IMR-90 (cell line): ENCODE measurements at regions not wholly inside any gene's neighbourhood (a gene's known extent, or its start where the extent isn't known, plus 50 kb on each side); places are given as distances from the start of the nearest gene placed in this dataset.

Experiments used
- BHLHE40 ChIP-seq: fragments of 150-350 bp; IDR thresholded peaks from 2 replicates; pipeline ENCODE4 v1.6.1; 2016; ENCODE audit warnings: mild to moderate bottlenecking, low read depth, low read length
- CEBPB ChIP-seq: IDR thresholded peaks from 2 replicates; pipeline ENCODE4 v1.6.1; 2012; ENCODE audit warnings: low read depth, low read length, improper control_type of control experiment
- CHD1 ChIP-seq: IDR thresholded peaks from 2 replicates; pipeline ENCODE4 v1.6.1; 2012; ENCODE audit warnings: low read depth, low read length, improper control_type of control experiment
- ELK1 ChIP-seq: fragments of 150-350 bp; IDR thresholded peaks from 2 replicates; pipeline ENCODE4 v1.6.1; 2016; ENCODE audit warnings: low read depth, mild to moderate bottlenecking, low read length, moderate library complexity, borderline replicate concordance
- FOS ChIP-seq: fragments of 150-350 bp; IDR thresholded peaks from 2 replicates; pipeline ENCODE4 v1.6.1; 2016; ENCODE audit warnings: low read depth, low read length
- MAZ ChIP-seq: IDR thresholded peaks from 2 replicates; pipeline ENCODE4 v1.6.1; 2012; ENCODE audit warnings: low read depth, mild to moderate bottlenecking, low read length, improper control_type of control experiment, moderate library complexity, borderline replicate concordance
- MXI1 ChIP-seq: IDR thresholded peaks from 2 replicates; pipeline ENCODE4 v1.6.1; 2012; ENCODE audit warnings: low read depth, mild to moderate bottlenecking, low read length, moderate library complexity, borderline replicate concordance
- NFE2L2 ChIP-seq: fragments of 150-350 bp; IDR thresholded peaks from 2 replicates; pipeline ENCODE4 v1.6.1; 2016; ENCODE audit warnings: low read depth, mild to moderate bottlenecking, low read length
- POLR2A ChIP-seq: IDR thresholded peaks from 2 replicates; pipeline ENCODE4 v1.6.1; 2012; ENCODE audit warnings: mild to moderate bottlenecking, low read depth, low read length
- RAD21 ChIP-seq: IDR thresholded peaks from 2 replicates; pipeline ENCODE4 v1.6.1; 2012; ENCODE audit warnings: low read length, improper control_type of control experiment
- RFX5 ChIP-seq: IDR thresholded peaks from 2 replicates; pipeline ENCODE4 v1.8.0; 2012; ENCODE audit warnings: low read depth, mild to moderate bottlenecking, low read length, moderate library complexity
- SMC3 ChIP-seq: fragments of 150-350 bp; IDR thresholded peaks from 2 replicates; pipeline ENCODE4 v1.6.1; 2016; ENCODE audit warnings: low read depth, mild to moderate bottlenecking, antibody characterized with exemption, low read length, moderate library complexity
- TF ChIP-seq, protein P1 (sequence below): conservative IDR thresholded peaks from 2 replicates; pipeline ENCODE4 v1.5.1; 2012; ENCODE audit warnings: mild to moderate bottlenecking, low read depth, low read length, improper control_type of control experiment
- TF ChIP-seq, protein P2 (sequence below): fragments of 150-350 bp; IDR thresholded peaks from 2 replicates; pipeline ENCODE4 v1.6.1; 2017; ENCODE audit warnings: mild to moderate bottlenecking, antibody characterized with exemption, low read length, low read depth

- no peak for TF ChIP-seq MXI1
- TF ChIP-seq POLR2A, result no peak
- no peak for TF ChIP-seq MAZ
- TF ChIP-seq, protein P1, sequence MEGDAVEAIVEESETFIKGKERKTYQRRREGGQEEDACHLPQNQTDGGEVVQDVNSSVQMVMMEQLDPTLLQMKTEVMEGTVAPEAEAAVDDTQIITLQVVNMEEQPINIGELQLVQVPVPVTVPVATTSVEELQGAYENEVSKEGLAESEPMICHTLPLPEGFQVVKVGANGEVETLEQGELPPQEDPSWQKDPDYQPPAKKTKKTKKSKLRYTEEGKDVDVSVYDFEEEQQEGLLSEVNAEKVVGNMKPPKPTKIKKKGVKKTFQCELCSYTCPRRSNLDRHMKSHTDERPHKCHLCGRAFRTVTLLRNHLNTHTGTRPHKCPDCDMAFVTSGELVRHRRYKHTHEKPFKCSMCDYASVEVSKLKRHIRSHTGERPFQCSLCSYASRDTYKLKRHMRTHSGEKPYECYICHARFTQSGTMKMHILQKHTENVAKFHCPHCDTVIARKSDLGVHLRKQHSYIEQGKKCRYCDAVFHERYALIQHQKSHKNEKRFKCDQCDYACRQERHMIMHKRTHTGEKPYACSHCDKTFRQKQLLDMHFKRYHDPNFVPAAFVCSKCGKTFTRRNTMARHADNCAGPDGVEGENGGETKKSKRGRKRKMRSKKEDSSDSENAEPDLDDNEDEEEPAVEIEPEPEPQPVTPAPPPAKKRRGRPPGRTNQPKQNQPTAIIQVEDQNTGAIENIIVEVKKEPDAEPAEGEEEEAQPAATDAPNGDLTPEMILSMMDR, result no peak
- no peak for TF ChIP-seq SMC3
- no peak for TF ChIP-seq ELK1
- TF ChIP-seq FOS, result no peak
- TF ChIP-seq CEBPB, result no peak
- no peak for TF ChIP-seq RFX5
- TF ChIP-seq CHD1, result no peak
- TF ChIP-seq RAD21, result no peak
- no peak for TF ChIP-seq BHLHE40
- no peak for TF ChIP-seq NFE2L2
- TF ChIP-seq, protein P2, sequence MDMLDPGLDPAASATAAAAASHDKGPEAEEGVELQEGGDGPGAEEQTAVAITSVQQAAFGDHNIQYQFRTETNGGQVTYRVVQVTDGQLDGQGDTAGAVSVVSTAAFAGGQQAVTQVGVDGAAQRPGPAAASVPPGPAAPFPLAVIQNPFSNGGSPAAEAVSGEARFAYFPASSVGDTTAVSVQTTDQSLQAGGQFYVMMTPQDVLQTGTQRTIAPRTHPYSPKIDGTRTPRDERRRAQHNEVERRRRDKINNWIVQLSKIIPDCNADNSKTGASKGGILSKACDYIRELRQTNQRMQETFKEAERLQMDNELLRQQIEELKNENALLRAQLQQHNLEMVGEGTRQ, result no peak
Observed at GRCh38 chr2:4635289-4635688, 931.9 kb downstream of the DCDC2C start.
